WTC11 (cell line): ENCODE measurements at regions not wholly inside any gene's neighbourhood (a gene's known extent, or its start where the extent isn't known, plus 50 kb on each side); places are given as distances from the start of the nearest gene placed in this dataset.

Experiments used
- ATAC-seq: fragments of 200-7000 bp; cut with Tn5 transposase; 2 replicates; pipeline ENCODE4 v1.10.0; 2021; ENCODE audit warnings: mild to moderate bottlenecking, moderate library complexity
- CTCF ChIA-PET: fragments of 300-600 bp; sonication (Branson Sonifier 250); formaldehyde crosslinking; loops from one replicate; lab custom pipeline; 2021; ENCODE audit warnings: antibody characterized with exemption; lab: Charles Lee
- POLR2A ChIA-PET: fragments of 350-600 bp; sonication (Branson Sonifier 250); formaldehyde crosslinking; loops from one replicate; lab custom pipeline; 2021; ENCODE audit warnings: antibody characterized with exemption; lab: Charles Lee
- DNase-seq: peaks from one replicate; pipeline ENCODE4 v3.0.0; 2021; ENCODE audit warnings: low spot score
- H3K27ac Mint-ChIP-seq: 2 replicates; pipeline ENCODE4 v1.8.0; 2021; ENCODE audit warnings: mixed read lengths
- H3K27me3 Mint-ChIP-seq: 2 replicates; pipeline ENCODE4 v1.8.0; 2021; ENCODE audit warnings: low read depth, mild to moderate bottlenecking, moderate library complexity, mixed read lengths
- H3K36me3 Mint-ChIP-seq: 2 replicates; pipeline ENCODE4 v1.8.0; 2021; ENCODE audit warnings: mixed read lengths
- H3K4me1 Mint-ChIP-seq: 2 replicates; pipeline ENCODE4 v1.8.0; 2022; ENCODE audit warnings: mixed read lengths
- H3K4me3 Mint-ChIP-seq: 2 replicates; pipeline ENCODE4 v1.8.0; 2021; ENCODE audit warnings: mild to moderate bottlenecking, moderate library complexity, mixed read lengths
- H3K9me3 Mint-ChIP-seq: 2 replicates; pipeline ENCODE4 v1.8.0; 2021; ENCODE audit warnings: mixed read lengths
- ARID4B ChIP-seq: sonication (generic); formaldehyde crosslinking; IDR thresholded peaks from 2 replicates; pipeline ENCODE4 v1.8.0; 2023; ENCODE audit warnings: missing genetic modification reagents, mild to moderate bottlenecking, borderline replicate concordance
- ATF6 ChIP-seq: sonication (generic); formaldehyde crosslinking; IDR thresholded peaks from 2 replicates; pipeline ENCODE4 v1.8.1; 2023; ENCODE audit warnings: mild to moderate bottlenecking, missing genetic modification reagents
- EMX1 ChIP-seq: fragments of 250-450 bp; sonication (Bioruptor Pico); IDR thresholded peaks from 2 replicates; pipeline ENCODE4 v1.8.0; 2021; ENCODE audit warnings: mild to moderate bottlenecking
- FOXP4 ChIP-seq: sonication (generic); formaldehyde crosslinking; IDR thresholded peaks from 2 replicates; pipeline ENCODE4 v1.8.0; 2022; ENCODE audit warnings: mild to moderate bottlenecking, missing genetic modification reagents
- GABPB1 ChIP-seq: sonication (generic); formaldehyde crosslinking; IDR thresholded peaks from 2 replicates; pipeline ENCODE4 v1.8.1; 2023; ENCODE audit warnings: mild to moderate bottlenecking, missing genetic modification reagents
- GRHL2 ChIP-seq: fragments of 250-450 bp; sonication (Bioruptor Pico); IDR thresholded peaks from 2 replicates; pipeline ENCODE4 v1.8.0; 2022; ENCODE audit warnings: mild to moderate bottlenecking, moderate library complexity; ENCODE audit not compliant: insufficient replicate concordance, severe bottlenecking
- IRF2 ChIP-seq: sonication (generic); formaldehyde crosslinking; IDR thresholded peaks from 2 replicates; pipeline ENCODE4 v1.8.0; 2022; ENCODE audit warnings: low read depth, missing genetic modification reagents, borderline replicate concordance
- JUN ChIP-seq: sonication (generic); formaldehyde crosslinking; IDR thresholded peaks from 2 replicates; pipeline ENCODE4 v1.8.0; 2023; ENCODE audit warnings: mild to moderate bottlenecking, missing genetic modification reagents
- MLX ChIP-seq: sonication (generic); formaldehyde crosslinking; IDR thresholded peaks from 2 replicates; pipeline ENCODE4 v1.8.1; 2023; ENCODE audit warnings: mild to moderate bottlenecking, missing genetic modification reagents, moderate library complexity
- NR2C2 ChIP-seq: sonication (generic); formaldehyde crosslinking; IDR thresholded peaks from 2 replicates; pipeline ENCODE4 v1.8.0; 2022; ENCODE audit warnings: mild to moderate bottlenecking, missing genetic modification reagents
- NR3C1 ChIP-seq: sonication (generic); formaldehyde crosslinking; conservative IDR thresholded peaks from 2 replicates; pipeline ENCODE4 v1.8.1; 2023; ENCODE audit warnings: low read depth, mild to moderate bottlenecking, missing genetic modification reagents
- OVOL2 ChIP-seq: fragments of 250-450 bp; sonication (Bioruptor Pico); IDR thresholded peaks from 2 replicates; pipeline ENCODE4 v1.9.0; 2021; ENCODE audit warnings: mild to moderate bottlenecking, borderline replicate concordance
- PRRX2 ChIP-seq: fragments of 250-450 bp; sonication (Bioruptor Pico); IDR thresholded peaks from 2 replicates; pipeline ENCODE4 v1.8.0; 2021; ENCODE audit warnings: mild to moderate bottlenecking
- ZBTB21 ChIP-seq: sonication (generic); formaldehyde crosslinking; IDR thresholded peaks from 2 replicates; pipeline ENCODE4 v1.8.1; 2023; ENCODE audit warnings: mild to moderate bottlenecking, missing genetic modification reagents, borderline replicate concordance
- ZNF423 ChIP-seq: fragments of 250-450 bp; sonication (Bioruptor Pico); IDR thresholded peaks from 2 replicates; pipeline ENCODE4 v2.1.2; 2022; ENCODE audit warnings: mild to moderate bottlenecking, moderate library complexity
- ZNF671 ChIP-seq: fragments of 250-450 bp; sonication (Bioruptor Pico); IDR thresholded peaks from 2 replicates; pipeline ENCODE4 v1.8.0; 2021; ENCODE audit warnings: mild to moderate bottlenecking
- TF ChIP-seq, protein P1 (sequence below): fragments of 250-450 bp; sonication (Bioruptor Pico); IDR thresholded peaks from 2 replicates; pipeline ENCODE4 v1.9.0; 2021; ENCODE audit warnings: mild to moderate bottlenecking, borderline replicate concordance
- TF ChIP-seq, protein P2 (sequence below): fragments of 250-450 bp; sonication (Bioruptor Pico); IDR thresholded peaks from 2 replicates; pipeline ENCODE4 v1.9.0; 2021; ENCODE audit warnings: moderate library complexity, mild to moderate bottlenecking, inconsistent platforms, borderline replicate concordance
- TF ChIP-seq, protein P3 (sequence below): sonication (generic); formaldehyde crosslinking; IDR thresholded peaks from 2 replicates; pipeline ENCODE4 v1.8.0; 2023; ENCODE audit warnings: missing genetic modification reagents

DNA sequence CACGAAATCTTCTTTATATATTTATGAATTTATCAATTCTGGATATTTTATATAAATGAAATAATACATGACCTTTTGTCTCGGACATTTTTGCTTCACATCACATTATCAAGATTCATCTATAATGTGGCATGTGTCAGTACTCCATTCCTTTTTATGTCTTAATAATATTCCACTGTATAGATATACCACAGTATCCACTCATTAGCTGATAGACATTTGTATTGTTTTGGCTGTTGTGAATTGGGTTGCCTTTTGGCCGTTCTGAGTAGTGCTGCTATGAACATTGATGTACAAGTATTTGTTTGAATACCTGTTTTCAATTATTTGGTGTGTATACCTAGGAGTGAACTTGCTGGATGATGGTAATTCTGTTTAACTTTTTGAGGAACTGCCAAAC, 323.8 kb upstream of the CA10 start:
- H3K27me3 Mint-ChIP-seq: no peaks in the 10 kb centered on the region; the same call in none of the 2 replicates
- ChIA-PET CTCF (no interaction called here), POLR2A (no interaction called here)
- no peaks in the 10 kb centered on the region for H3K4me1 Mint-ChIP-seq
- TF ChIP-seq EMX1: no peak
- TF ChIP-seq PRRX2 (CRISPR knock-in tag): no peak
- no peak for TF ChIP-seq GRHL2
- no peak for TF ChIP-seq GABPB1 (CRISPR knock-in tag)
- H3K9me3 Mint-ChIP-seq: peaks cover 65% of the 10 kb centered on the region
- H3K4me3 Mint-ChIP-seq: no peak overlapping the region
- ATAC-seq (no peak), DNase-seq (no peak)
- no peak overlapping the region for H3K27ac Mint-ChIP-seq
- peaks cover 34% of the 10 kb centered on the region for H3K36me3 Mint-ChIP-seq

DNA sequence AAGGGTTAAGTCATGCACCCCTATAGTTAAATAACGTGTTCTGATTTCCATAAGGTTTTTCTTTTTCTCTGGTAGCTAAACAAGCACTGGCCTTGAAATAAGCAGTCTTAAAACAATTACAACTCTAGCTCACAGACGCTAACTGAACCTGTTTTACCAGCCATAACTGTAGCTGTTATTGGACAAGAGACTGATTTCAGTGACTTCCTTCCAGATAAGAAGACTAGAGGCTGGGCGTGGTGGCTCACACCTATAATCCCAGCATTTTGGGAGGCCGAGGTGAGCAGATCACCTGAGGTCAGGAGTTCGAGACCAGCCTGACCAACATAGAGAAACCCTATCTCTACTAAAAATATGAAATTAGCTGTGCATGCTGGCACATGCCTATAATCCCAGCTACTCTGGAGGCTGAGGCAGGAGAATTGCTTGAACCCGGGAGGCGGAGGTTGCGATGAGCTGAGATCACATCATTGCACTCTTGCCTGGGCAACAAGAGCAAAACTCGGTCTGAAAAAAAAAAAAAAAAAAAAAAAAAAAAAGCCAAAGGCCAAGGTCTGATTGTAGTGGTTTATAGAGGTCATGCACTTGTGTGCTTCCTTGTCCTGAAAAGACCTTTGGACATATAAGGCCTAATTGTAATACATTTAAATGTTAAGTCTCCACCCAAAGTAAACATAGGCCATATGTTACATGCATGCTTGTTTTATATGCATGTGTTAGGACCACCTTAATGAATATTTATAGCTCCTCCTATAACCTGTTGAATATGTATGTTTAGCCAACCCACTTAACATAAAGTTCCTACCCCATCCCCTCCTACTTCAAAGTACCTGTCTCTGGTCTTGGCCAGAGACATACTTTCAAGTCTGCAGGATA, 319.5 kb upstream of the CA10 start:
- ChIA-PET CTCF (no interaction called here), POLR2A (no interaction called here)
- Mint-ChIP-seq H3K4me1 (no peaks in the 10 kb centered on the region), H3K27ac (no peak overlapping the region), H3K4me3 (no peak overlapping the region), H3K9me3 (peaks cover 67% of the 10 kb centered on the region), H3K27me3 (no peaks in the 10 kb centered on the region; the same call in 1 of the 2 replicates), H3K36me3 (peaks cover 37% of the 10 kb centered on the region)
- no peak for ATAC-seq
- no peak for DNase-seq
- TF ChIP-seq, protein P1, sequence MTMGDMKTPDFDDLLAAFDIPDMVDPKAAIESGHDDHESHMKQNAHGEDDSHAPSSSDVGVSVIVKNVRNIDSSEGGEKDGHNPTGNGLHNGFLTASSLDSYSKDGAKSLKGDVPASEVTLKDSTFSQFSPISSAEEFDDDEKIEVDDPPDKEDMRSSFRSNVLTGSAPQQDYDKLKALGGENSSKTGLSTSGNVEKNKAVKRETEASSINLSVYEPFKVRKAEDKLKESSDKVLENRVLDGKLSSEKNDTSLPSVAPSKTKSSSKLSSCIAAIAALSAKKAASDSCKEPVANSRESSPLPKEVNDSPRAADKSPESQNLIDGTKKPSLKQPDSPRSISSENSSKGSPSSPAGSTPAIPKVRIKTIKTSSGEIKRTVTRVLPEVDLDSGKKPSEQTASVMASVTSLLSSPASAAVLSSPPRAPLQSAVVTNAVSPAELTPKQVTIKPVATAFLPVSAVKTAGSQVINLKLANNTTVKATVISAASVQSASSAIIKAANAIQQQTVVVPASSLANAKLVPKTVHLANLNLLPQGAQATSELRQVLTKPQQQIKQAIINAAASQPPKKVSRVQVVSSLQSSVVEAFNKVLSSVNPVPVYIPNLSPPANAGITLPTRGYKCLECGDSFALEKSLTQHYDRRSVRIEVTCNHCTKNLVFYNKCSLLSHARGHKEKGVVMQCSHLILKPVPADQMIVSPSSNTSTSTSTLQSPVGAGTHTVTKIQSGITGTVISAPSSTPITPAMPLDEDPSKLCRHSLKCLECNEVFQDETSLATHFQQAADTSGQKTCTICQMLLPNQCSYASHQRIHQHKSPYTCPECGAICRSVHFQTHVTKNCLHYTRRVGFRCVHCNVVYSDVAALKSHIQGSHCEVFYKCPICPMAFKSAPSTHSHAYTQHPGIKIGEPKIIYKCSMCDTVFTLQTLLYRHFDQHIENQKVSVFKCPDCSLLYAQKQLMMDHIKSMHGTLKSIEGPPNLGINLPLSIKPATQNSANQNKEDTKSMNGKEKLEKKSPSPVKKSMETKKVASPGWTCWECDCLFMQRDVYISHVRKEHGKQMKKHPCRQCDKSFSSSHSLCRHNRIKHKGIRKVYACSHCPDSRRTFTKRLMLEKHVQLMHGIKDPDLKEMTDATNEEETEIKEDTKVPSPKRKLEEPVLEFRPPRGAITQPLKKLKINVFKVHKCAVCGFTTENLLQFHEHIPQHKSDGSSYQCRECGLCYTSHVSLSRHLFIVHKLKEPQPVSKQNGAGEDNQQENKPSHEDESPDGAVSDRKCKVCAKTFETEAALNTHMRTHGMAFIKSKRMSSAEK (CRISPR knock-in tag): no peak
- TF ChIP-seq, protein P2, sequence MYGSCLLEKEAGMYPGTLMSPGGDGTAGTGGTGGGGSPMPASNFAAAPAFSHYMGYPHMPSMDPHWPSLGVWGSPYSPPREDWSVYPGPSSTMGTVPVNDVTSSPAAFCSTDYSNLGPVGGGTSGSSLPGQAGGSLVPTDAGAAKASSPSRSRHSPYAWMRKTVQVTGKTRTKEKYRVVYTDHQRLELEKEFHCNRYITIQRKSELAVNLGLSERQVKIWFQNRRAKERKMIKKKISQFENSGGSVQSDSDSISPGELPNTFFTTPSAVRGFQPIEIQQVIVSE (CRISPR knock-in tag): no peak
- TF ChIP-seq NR2C2 (CRISPR knock-in tag) (no peak), ZNF423 (CRISPR knock-in tag) (no peak), MLX (CRISPR knock-in tag) (no peak), JUN (CRISPR knock-in tag) (no peak), NR3C1 (CRISPR knock-in tag) (no peak), ZNF671 (CRISPR knock-in tag) (no peak), OVOL2 (CRISPR knock-in tag) (no peak), ZBTB21 (CRISPR knock-in tag) (no peak), FOXP4 (CRISPR knock-in tag) (no peak), ARID4B (CRISPR knock-in tag) (no peak), PRRX2 (CRISPR knock-in tag) (no peak), ATF6 (CRISPR knock-in tag) (no peak), IRF2 (CRISPR knock-in tag) (no peak)
- TF ChIP-seq, protein P3, sequence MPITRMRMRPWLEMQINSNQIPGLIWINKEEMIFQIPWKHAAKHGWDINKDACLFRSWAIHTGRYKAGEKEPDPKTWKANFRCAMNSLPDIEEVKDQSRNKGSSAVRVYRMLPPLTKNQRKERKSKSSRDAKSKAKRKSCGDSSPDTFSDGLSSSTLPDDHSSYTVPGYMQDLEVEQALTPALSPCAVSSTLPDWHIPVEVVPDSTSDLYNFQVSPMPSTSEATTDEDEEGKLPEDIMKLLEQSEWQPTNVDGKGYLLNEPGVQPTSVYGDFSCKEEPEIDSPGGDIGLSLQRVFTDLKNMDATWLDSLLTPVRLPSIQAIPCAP (CRISPR knock-in tag): no peak
